ENCODE measurements at regions not wholly inside any gene's neighbourhood (a gene's known extent, or its start where the extent isn't known, plus 50 kb on each side); places are given as distances from the start of the nearest gene placed in this dataset.

DNA sequence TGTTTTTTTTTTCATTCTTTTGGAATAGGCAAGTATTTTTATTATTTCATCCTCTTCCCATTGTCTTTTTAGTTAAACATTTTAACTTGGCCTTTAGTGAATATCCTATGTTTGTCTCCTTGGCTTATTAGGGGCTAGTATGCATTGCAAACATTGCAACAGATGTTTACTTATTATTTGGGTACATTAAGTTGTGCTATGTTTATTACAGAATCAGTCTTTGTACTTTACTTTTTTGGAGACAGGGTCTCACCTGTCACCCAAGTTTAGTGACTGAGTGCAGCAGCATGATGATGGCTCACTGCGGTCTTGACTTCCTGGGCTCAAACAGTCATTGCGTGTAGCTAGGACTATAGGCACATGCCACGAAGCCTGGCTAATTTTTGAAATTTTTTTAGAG lies 51.1 kb upstream of the NUDT6 start:
- no peak for DNase-seq (ENCODE audit: extremely low spot score)
- no peak for TF ChIP-seq CTCF (IDR thresholded peaks at IDR 0.05; ENCODE audit: control extremely low read depth, extremely low read depth, low read depth, missing control alignments)
- ChIA-PET CTCF (no interaction called here), POLR2A (no interaction called here)

- ChIA-PET POLR2A (no interaction called here), CTCF (no interaction called here)
- no peak for TF ChIP-seq CTCF (IDR thresholded peaks at IDR 0.05; ENCODE audit: control extremely low read depth, extremely low read depth, low read depth, missing control alignments)
- DNase-seq (ENCODE audit: extremely low spot score): no peak
Measured at GRCh38 chr4:122976111-122976510, 53.7 kb upstream of the NUDT6 start.

DNA sequence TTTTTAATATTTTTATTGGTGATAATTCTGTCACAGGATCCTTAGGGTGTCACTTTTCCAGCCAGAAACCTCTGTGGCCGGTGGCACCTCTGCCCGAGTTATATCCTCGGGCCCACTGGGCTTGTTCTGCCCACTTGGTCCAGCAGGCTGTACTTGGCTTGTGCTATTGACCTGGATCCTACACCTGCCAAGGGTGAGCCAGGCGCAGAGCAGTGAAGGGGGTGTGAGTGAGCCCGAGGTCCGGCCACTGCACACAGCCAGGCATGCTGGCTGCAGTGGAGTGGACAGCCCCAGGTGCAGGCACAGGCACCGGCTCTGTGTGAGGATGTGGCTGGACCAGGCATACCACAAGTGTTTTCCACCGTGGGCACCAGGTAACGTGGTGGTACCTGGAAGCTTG lies 54.7 kb upstream of the NUDT6 start:
- CTCF ChIA-PET: interaction anchor here (1.3 kb wide), 1 partner anchor 11 kb away, joined by 3 read pairs; no protein-coding TSS in a partner anchor
- POLR2A ChIA-PET: no interaction called here
- no peak for TF ChIP-seq CTCF (IDR thresholded peaks at IDR 0.05; ENCODE audit: control extremely low read depth, extremely low read depth, low read depth, missing control alignments)
- DNase-seq (ENCODE audit: extremely low spot score): no peak

DNA sequence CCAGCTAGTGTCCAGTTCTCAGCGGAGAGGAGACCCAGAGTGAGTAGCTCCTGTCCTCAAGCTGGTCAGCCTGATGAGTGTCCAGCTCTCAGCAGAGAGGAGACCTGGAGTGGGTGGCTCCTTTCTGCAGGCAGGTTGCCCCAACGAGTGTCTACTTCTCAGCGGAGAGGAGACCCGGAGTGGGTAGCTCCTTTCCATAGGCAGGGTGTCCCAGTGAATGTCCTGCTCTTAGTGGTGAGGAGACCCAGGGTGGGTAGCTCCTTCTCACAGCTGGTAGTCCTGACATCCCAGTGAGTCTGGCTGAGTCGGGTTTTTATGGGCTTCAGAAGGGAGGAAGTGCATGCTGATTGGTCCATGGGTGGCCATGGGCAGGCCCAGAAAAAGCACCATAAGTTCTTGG lies 55.7 kb upstream of the NUDT6 start:
- ChIA-PET POLR2A (no interaction called here), CTCF (interaction anchor here (0.9 to 1.3 kb wide), 5 partner anchors 9 to 16 kb away, joined by 3 to 5 read pairs (median 4); no protein-coding TSS in a partner anchor)
- DNase-seq (ENCODE audit: extremely low spot score): no peak
- no peak for TF ChIP-seq CTCF (IDR thresholded peaks at IDR 0.05; ENCODE audit: control extremely low read depth, extremely low read depth, low read depth, missing control alignments)

- no peak for DNase-seq (ENCODE audit: extremely low spot score)
- no peak for TF ChIP-seq CTCF (IDR thresholded peaks at IDR 0.05; ENCODE audit: control extremely low read depth, extremely low read depth, low read depth, missing control alignments)
Measured at GRCh38 chr4:122978789-122979188, 56.4 kb upstream of the NUDT6 start.

DNA sequence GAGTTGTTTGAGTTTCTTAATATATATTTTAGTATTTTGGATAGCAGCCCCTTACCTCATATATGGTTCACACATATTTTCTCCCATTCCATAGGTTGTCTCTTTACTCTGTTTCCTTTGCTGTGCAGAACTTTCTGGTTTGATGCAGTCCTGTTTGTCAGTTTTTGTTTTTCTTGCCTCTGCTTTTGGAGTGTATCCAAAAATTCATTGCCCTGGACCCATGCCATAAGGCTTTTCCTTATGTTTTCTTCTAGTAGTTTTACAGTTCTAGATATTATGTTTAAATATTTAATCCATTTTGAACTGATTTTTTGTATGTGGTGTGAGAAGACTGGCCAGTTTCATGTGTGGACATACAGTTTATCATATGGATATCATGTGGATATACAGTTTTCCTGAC lies 58.5 kb upstream of the NUDT6 start:
- POLR2A ChIA-PET: no interaction called here
- TF ChIP-seq CTCF (IDR thresholded peaks at IDR 0.05; ENCODE audit: control extremely low read depth, extremely low read depth, low read depth, missing control alignments): no peak
- CTCF ChIA-PET: interaction anchor here (0.7 kb wide), 1 partner anchor 298 kb away, joined by 3 read pairs; no protein-coding TSS in a partner anchor
- no peak for DNase-seq (ENCODE audit: extremely low spot score)

More at GRCh38 chr4:122978789-122979188, 56.4 kb upstream of the NUDT6 start:
- ChIA-PET CTCF (interaction anchor here (1.2 to 1.3 kb wide), 2 partner anchors 8 to 14 kb away, joined by 4 read pairs; no protein-coding TSS in a partner anchor), POLR2A (no interaction called here)

DNA sequence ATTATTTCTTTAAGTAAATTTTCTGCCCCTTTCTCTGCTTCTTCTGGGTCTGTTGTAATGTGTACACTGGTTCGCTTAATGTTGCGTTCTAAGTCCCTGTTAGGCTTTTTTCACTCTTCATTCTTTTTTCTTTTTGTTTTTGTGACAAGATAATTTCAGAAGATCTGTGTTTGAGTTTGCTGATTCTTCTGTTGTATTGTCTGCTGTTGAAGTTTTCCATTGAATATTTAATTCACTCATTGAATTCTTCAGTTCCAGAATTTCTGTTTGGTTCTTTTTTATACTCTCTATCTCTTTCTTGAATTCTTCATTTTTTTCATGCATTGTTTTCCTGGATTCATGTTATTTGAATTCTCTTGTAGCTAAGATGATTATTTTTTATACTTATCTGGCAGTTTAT lies 66.3 kb upstream of the NUDT6 start:
- ChIA-PET CTCF (interaction anchor here (1.5 kb wide), 1 partner anchor 25 kb away, joined by 3 read pairs; no protein-coding TSS in a partner anchor), POLR2A (no interaction called here)

More for the DNA sequence above, 66.3 kb upstream of the NUDT6 start:
- no peak for DNase-seq (ENCODE audit: extremely low spot score)
- no peak for TF ChIP-seq CTCF (IDR thresholded peaks at IDR 0.05; ENCODE audit: control extremely low read depth, extremely low read depth, low read depth, missing control alignments)

Measured in GM10248 (cell line).